GM21390 (cell line): ENCODE measurements at regions not wholly inside any gene's neighbourhood (a gene's known extent, or its start where the extent isn't known, plus 50 kb on each side); places are given as distances from the start of the nearest gene placed in this dataset.

Experiments used
- ATAC-seq: cut with Tn5 transposase; IDR thresholded peaks from one replicate; pipeline ENCODE4 v1.9.1; 2021; ENCODE audit not compliant: unreplicated experiment

- no peak for ATAC-seq
Observed at GRCh38 chr6:26284537-26285142, 80.4 kb upstream of the BTN3A2 start.

GRCh38 chr6:26285143-26286134 lies 79.6 kb upstream of the BTN3A2 start:
- ATAC-seq: peak; percentile 66

- ATAC-seq: no peak
Observed at GRCh38 chr6:26286168-26286877, 78.7 kb upstream of the BTN3A2 start.

GRCh38 chr6:26288155-26288554 lies 76.8 kb upstream of the BTN3A2 start:
- no peak for ATAC-seq

- ATAC-seq: no peak
Observed at GRCh38 chr6:26290941-26291340, 74.1 kb upstream of the BTN3A2 start.

GRCh38 chr6:26292709-26293108 lies 72.3 kb upstream of the BTN3A2 start:
- ATAC-seq: no peak

GRCh38 chr6:26294302-26294701 lies 70.7 kb upstream of the BTN3A2 start:
- ATAC-seq: no peak

- ATAC-seq: no peak
Observed at GRCh38 chr6:26295691-26296555, 69.1 kb upstream of the BTN3A2 start.

- no peak for ATAC-seq
Observed at GRCh38 chr6:26296556-26296856, 68.5 kb upstream of the BTN3A2 start.

- ATAC-seq: no peak
Observed at GRCh38 chr6:26296857-26297648, 67.9 kb upstream of the BTN3A2 start.

GRCh38 chr6:26299286-26300042 lies 65.5 kb upstream of the BTN3A2 start:
- ATAC-seq: no peak

GRCh38 chr6:26300043-26300331 lies 65.0 kb upstream of the BTN3A2 start:
- no peak for ATAC-seq

GRCh38 chr6:26300359-26300758 lies 64.6 kb upstream of the BTN3A2 start:
- no peak for ATAC-seq

- ATAC-seq: no peak
Observed at GRCh38 chr6:26300828-26301227, 64.2 kb upstream of the BTN3A2 start.

GRCh38 chr6:26301638-26302037 lies 63.4 kb upstream of the BTN3A2 start:
- no peak for ATAC-seq

GRCh38 chr6:26302941-26303559 lies 61.9 kb upstream of the BTN3A2 start:
- no peak for ATAC-seq

GRCh38 chr6:26304213-26304796 lies 60.7 kb upstream of the BTN3A2 start:
- ATAC-seq: no peak

GRCh38 chr6:26304797-26305640 lies 60.0 kb upstream of the BTN3A2 start:
- ATAC-seq: no peak
